ENCODE measurements at regions not wholly inside any gene's neighbourhood (a gene's known extent, or its start where the extent isn't known, plus 50 kb on each side); places are given as distances from the start of the nearest gene placed in this dataset.

GRCh38 chr1:193312432-193312831 is 126.0 kb upstream of the B3GALT2 start:
- TF ChIP-seq CTCF (IDR thresholded peaks at IDR 0.05) (no peak), POLR2A (IDR thresholded peaks at IDR 0.05) (no peak)
